ENCODE measurements at regions not wholly inside any gene's neighbourhood (a gene's known extent, or its start where the extent isn't known, plus 50 kb on each side); places are given as distances from the start of the nearest gene placed in this dataset.
A peak's percentile ranks its signal among the peaks of the same experiment; 100 is the strongest.

DNA sequence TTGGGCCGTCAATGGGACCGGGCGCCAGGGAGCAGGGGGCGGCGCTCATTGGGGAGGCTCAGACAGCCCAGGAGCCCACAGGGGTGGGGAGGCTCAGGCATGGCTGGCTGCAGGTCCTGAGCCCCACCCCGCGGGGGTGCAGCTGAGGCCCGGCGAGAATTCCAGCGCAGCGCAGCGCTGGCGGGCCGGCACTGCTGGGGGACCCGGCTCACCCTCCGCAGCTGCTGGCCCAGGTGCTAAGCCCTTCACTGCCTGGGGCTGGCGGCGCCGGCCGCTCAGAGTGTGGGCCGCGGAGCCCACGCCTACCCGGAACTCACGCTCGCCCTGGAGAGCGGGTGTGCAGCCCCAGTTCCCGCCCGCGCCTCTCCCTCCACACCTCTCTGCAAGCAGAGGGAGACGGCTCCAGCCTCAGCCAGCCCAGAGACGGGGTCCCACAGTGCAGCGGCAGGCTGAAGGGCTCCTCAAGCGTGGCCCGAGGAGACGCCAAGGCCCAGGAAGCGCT is 1227.4 kb downstream of the PCDH17 start:
- no peak for DNase-seq (ENCODE audit: low read depth in 4 of 4, low spot score in 3 of 4)

- no peak for DNase-seq (ENCODE audit: low read depth in 4 of 4, low spot score in 3 of 4)
Measured at GRCh38 chr13:58865286-58865685, 1233.7 kb downstream of the PCDH17 start.

GRCh38 chr13:58869566-58869965 is 1238.0 kb downstream of the PCDH17 start:
- no peak for DNase-seq (ENCODE audit: low read depth in 4 of 4, low spot score in 3 of 4)

GRCh38 chr13:58876473-58876872 is 1244.9 kb downstream of the PCDH17 start:
- no peak for DNase-seq (ENCODE audit: low read depth in 4 of 4, low spot score in 3 of 4)

DNA sequence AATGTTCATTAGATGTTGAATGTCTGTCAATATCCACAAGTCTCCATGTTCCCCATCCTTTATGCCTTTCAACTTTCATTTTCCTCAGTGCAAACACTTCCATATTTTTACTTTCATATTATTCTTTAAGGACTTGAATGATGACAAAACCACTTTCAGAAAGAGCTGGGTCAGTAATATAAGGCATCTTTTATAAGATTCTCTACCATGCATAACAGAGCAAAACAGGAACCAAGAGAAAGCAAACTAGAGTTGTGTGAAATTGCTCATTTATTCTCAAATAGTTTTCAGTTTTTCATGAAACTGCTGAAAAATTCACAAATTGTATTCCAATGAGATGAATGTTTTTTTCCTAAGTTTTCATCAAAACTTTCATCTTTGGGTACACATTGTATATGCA is 1247.6 kb downstream of the PCDH17 start:
- DNase-seq (ENCODE audit: low read depth in 4 of 4, low spot score in 3 of 4): no peak

DNA sequence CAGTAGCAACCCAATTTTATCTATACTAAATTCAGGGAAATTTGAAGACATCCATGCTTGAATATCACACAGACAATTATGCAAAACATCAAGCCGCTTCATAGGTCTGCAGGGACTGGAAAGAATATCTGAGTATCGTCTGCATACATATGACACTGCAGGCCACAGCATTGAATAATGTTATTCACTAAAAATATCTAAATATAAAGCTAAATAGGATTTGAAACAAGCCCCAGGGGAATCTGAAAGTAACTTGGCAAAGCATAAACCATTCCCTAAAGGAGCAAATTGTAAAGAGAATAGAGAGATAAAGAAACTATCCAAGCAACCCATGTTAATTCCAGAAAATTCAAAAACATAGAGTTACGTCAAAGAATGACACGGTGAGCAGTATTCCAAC is 1251.0 kb downstream of the PCDH17 start:
- no peak for DNase-seq (ENCODE audit: low read depth in 4 of 4, low spot score in 3 of 4)

DNA sequence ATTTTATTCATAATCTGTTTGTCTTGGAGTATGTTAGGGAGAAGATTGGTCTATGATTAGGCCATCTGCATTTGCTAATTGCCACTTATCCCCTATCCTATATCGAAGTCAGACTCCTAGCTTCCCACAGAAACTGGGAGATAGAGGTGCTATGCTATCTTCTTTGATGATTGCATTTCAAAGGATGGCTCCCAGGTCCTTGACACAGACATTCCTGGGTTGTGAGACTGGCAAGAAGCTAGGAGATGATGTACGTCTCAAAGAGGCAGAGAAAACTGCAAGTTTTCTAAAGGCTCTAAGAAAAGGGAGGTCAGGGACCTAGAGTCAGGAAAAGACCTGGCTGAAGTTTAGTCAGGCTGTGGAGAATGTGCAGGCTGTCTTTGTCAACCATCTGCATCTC is 1251.9 kb downstream of the PCDH17 start:
- no peak for DNase-seq (ENCODE audit: low read depth in 4 of 4, low spot score in 3 of 4)

GRCh38 chr13:58884353-58885209 is 1253.0 kb downstream of the PCDH17 start:
- no peak for DNase-seq (ENCODE audit: low read depth in 4 of 4, low spot score in 3 of 4)

GRCh38 chr13:58889474-58889873 is 1257.9 kb downstream of the PCDH17 start:
- DNase-seq (ENCODE audit: low read depth in 4 of 4, low spot score in 3 of 4): no peak

- no peak for DNase-seq (ENCODE audit: low read depth in 4 of 4, low spot score in 3 of 4)
Measured at GRCh38 chr13:58893396-58893795, 1261.9 kb downstream of the PCDH17 start.

DNA sequence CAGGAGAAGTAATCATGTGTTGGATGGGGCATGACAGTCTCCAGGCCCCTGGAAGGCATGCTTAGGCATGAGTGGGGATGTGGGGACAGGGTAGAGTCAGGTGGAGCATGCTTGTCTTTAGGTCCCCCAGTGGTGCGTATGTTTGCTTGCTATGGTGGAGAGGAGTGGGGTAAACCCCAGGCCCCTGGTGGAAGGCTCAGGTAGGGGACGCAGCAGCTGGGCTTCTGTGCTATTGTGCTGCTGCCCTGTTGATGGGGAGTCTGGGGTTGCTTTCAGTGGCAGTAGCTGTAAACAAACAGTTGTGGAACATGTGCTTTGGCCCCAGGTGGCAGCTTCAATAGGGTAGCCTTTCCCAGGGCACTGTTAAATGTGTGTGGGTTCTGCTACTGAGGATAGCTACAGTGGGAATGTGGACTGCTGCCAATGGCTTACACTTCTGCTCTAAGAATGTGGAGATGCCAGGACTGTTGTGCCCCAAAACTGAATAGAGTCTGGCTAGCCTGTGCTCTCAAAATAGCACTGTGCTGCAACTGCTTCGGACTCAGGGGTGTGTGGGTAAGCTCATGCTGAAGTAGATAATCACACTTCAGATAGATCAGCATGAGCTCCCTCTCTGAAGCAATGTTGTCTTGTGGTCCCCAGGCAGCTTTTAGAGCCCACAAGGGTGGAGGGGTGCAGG is 1257.3 kb downstream of the DIAPH3 start:
- no peak for DNase-seq (ENCODE audit: low read depth in 4 of 4, low spot score in 3 of 4)

- no peak for DNase-seq (ENCODE audit: low read depth in 4 of 4, low spot score in 3 of 4)
Measured at GRCh38 chr13:58907347-58907746, 1256.4 kb downstream of the DIAPH3 start.

DNA sequence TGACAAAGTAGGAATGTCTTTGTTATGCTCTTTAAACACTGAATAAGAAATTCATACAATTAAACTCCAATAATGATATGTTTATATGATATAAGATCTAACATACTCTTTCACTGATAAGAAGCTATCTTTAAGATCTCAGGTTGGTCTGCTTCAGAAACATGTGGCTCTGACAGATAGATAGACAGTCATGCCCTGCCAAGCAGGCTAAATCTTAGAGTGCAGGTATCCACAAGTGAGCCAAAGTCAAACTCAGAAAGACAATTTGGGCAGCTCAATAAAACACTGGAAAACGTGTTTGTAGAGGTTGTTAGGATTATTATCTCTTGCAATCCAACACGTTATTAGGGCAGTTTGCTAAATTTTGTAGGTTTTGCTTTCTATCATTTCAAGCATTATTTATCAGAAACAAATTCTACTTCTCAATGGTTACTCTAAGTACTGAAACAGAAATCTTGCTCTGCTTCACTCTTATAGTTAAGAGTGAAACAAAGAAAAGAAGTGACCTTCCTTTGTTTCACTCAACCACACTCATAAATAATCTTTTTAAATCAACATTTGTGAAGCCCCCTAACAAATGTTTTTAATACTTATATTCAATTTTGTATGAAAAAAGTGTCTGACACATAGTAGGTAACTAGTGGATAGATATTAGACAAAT is 1255.6 kb downstream of the DIAPH3 start:
- no peak for DNase-seq (ENCODE audit: low read depth in 4 of 4, low spot score in 3 of 4)

DNA sequence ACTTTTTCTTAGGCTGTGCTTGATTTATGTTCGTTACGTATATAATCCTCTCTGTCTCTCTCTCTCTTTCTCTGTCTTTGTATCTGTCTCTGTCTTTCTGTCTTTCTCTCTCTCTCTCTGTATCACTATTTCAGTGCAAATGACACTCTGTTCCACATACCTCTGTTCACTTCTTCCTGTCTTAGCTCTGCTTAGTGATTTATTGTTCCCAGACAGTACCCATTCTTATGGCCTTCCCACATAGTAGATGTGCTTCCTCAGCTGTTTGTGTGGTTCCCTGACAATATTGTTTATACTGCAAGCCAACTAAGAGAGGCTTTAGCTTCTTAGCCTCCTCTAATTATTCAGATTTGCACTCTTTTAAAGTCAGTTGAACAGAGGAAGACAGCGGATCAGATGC is 1244.2 kb downstream of the DIAPH3 start:
- peak in 2 of 4 donors; percentile 3 to 23 for DNase-seq (ENCODE audit: low read depth in 4 of 4, low spot score in 3 of 4)

GRCh38 chr13:58921129-58921528 is 1242.6 kb downstream of the DIAPH3 start:
- no peak for DNase-seq (ENCODE audit: low read depth in 4 of 4, low spot score in 3 of 4)

DNA sequence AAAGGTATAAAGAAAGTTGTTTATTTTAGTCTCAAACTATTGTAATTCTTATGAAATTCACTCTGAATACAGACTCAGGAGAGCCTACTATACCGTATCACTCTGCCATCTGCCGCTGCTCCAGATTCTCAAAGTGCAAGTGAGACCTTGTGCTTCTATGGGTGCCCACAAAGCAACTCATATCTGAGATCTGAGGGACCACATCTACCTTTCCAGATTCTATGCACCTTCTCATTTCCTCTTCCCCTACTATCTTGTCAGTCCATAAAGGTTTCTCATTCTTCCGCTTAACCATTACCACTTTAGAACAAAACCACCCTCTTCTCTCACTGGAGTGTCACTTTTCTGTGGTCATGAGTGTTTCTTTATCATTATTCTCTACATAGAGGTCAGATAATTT is 1236.9 kb downstream of the DIAPH3 start:
- no peak for DNase-seq (ENCODE audit: low read depth in 4 of 4, low spot score in 3 of 4)

- DNase-seq (ENCODE audit: low read depth in 4 of 4, low spot score in 3 of 4): no peak
Measured at GRCh38 chr13:58933475-58933874, 1230.3 kb downstream of the DIAPH3 start.

GRCh38 chr13:58935689-58936088 is 1228.0 kb downstream of the DIAPH3 start:
- DNase-seq (ENCODE audit: low read depth in 4 of 4, low spot score in 3 of 4): no peak

- DNase-seq (ENCODE audit: low read depth in 4 of 4, low spot score in 3 of 4): no peak
Measured at GRCh38 chr13:58946274-58946673, 1217.5 kb downstream of the DIAPH3 start.

DNA sequence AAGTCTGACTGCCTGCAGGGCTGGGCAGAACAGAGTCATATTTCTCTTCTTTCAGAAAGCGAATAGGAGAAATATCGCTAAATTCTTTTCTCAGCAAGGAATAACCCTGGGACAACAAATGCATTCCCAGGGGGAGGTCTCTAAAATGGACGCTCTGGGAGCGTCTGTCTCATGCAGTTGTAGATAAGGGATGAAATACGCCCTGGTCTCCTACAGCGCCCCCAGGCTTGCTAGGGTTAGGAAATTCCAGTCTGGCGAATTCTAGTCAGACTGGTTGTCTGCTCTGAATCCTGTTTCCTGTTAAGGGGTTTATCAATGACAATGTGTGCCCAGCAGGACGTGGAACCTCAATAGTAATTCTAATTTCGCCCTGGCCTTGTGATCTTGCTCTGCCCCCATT is 1214.1 kb downstream of the DIAPH3 start:
- no peak for DNase-seq (ENCODE audit: low read depth in 4 of 4, low spot score in 3 of 4)

- DNase-seq (ENCODE audit: low read depth in 4 of 4, low spot score in 3 of 4): no peak
Measured at GRCh38 chr13:58950911-58951310, 1212.8 kb downstream of the DIAPH3 start.

Measured in right renal pelvis (tissue), 4 donors.